Muscle of leg (tissue), 3 donors: ENCODE measurements at regions not wholly inside any gene's neighbourhood (a gene's known extent, or its start where the extent isn't known, plus 50 kb on each side); places are given as distances from the start of the nearest gene placed in this dataset.

Experiments
- DNase-seq: peaks from one replicate; pipeline ENCODE4 v3.0.0; 2013
- H3K27ac ChIP-seq: one replicate; pipeline ENCODE4 v1.5.1; 2013; ENCODE audit warnings: mild to moderate bottlenecking, low read length, control low read depth
- H3K27me3 ChIP-seq: one replicate; pipeline ENCODE4 v1.6.1; 2013; ENCODE audit warnings: low read length; ENCODE audit not compliant: control insufficient read depth, insufficient read depth
- H3K36me3 ChIP-seq: one replicate; pipeline ENCODE4 v1.6.1; 2013; ENCODE audit warnings: low read length; ENCODE audit not compliant: control insufficient read depth, insufficient read depth
- H3K4me1 ChIP-seq: one replicate; pipeline ENCODE4 v1.6.1; 2013; ENCODE audit warnings: low read length; ENCODE audit not compliant: control insufficient read depth, insufficient read depth
- H3K4me3 ChIP-seq: one replicate; pipeline ENCODE4 v1.5.1; 2013; ENCODE audit warnings: low read length, control low read depth
- H3K9me3 ChIP-seq: replicated peaks from 2 replicates; pipeline ENCODE4 v1.6.1; 2013; ENCODE audit warnings: low read depth, low read length; ENCODE audit not compliant: control insufficient read depth
- WGBS: methylation state at CpG from one replicate; pipeline ENCODE4 v1.1.5; 2013; ENCODE audit warnings: missing lambda C conversion rate; ENCODE audit not compliant: insufficient coverage; 5-methylcytosine and 5-hydroxymethylcytosine counted together

- no peak for DNase-seq
- no CpG with 5 or more reads among the region's 2 CpGs for WGBS
- Histone ChIP-seq H3K4me3 (no peak overlapping the region), H3K36me3 (no peaks in the 10 kb centered on the region), H3K9me3 (peaks cover 4% of the 10 kb centered on the region), H3K4me1 (no peaks in the 10 kb centered on the region), H3K27me3 (no peaks in the 10 kb centered on the region), H3K27ac (no peak overlapping the region)
Measured at GRCh38 chr14:98871796-98872195, 400.2 kb downstream of the BCL11B start.

GRCh38 chr14:98877065-98877464 lies 394.9 kb downstream of the BCL11B start:
- Histone ChIP-seq H3K27me3 (no peaks in the 10 kb centered on the region), H3K27ac (no peak overlapping the region), H3K4me3 (no peak overlapping the region), H3K9me3 (peaks cover 4% of the 10 kb centered on the region), H3K4me1 (no peaks in the 10 kb centered on the region), H3K36me3 (no peaks in the 10 kb centered on the region)
- WGBS: no CpG with 5 or more reads among the region's 1 CpG
- DNase-seq: no peak

GRCh38 chr14:98878282-98878681 lies 393.7 kb downstream of the BCL11B start:
- Histone ChIP-seq H3K36me3 (no peaks in the 10 kb centered on the region), H3K4me1 (no peaks in the 10 kb centered on the region), H3K27me3 (no peaks in the 10 kb centered on the region), H3K9me3 (peaks cover 4% of the 10 kb centered on the region), H3K4me3 (no peak overlapping the region), H3K27ac (no peak overlapping the region)
- 85% methylated on average over 1 of the region's 3 CpGs for WGBS
- no peak for DNase-seq

GRCh38 chr14:98886982-98887381 lies 385.0 kb downstream of the BCL11B start:
- Histone ChIP-seq H3K4me1 (no peaks in the 10 kb centered on the region), H3K4me3 (no peak overlapping the region), H3K36me3 (no peaks in the 10 kb centered on the region), H3K27me3 (peaks cover 3% of the 10 kb centered on the region), H3K27ac (no peak overlapping the region), H3K9me3 (no peaks in the 10 kb centered on the region)
- no peak for DNase-seq
- 79% methylated on average over 7 of the region's 8 CpGs for WGBS

- H3K27me3 ChIP-seq: peaks cover 3% of the 10 kb centered on the region
- no peaks in the 10 kb centered on the region for H3K36me3 ChIP-seq
- no CpG with 5 or more reads among the region's 3 CpGs for WGBS
- no peak for DNase-seq
- H3K9me3 ChIP-seq: no peaks in the 10 kb centered on the region
- H3K4me1 ChIP-seq: no peaks in the 10 kb centered on the region
- H3K4me3 ChIP-seq: no peak overlapping the region
- no peak overlapping the region for H3K27ac ChIP-seq
Measured at GRCh38 chr14:98888281-98888680, 383.7 kb downstream of the BCL11B start.

- 90% methylated on average over 7 of the region's 11 CpGs for WGBS
- Histone ChIP-seq H3K9me3 (no peaks in the 10 kb centered on the region), H3K27ac (no peak overlapping the region), H3K4me3 (no peak overlapping the region), H3K4me1 (no peaks in the 10 kb centered on the region), H3K27me3 (peaks cover 3% of the 10 kb centered on the region), H3K36me3 (no peaks in the 10 kb centered on the region)
- no peak for DNase-seq
Measured at GRCh38 chr14:98888927-98889835, 382.8 kb downstream of the BCL11B start.

- no peak for DNase-seq
- Histone ChIP-seq H3K27me3 (peaks cover 3% of the 10 kb centered on the region), H3K4me1 (no peaks in the 10 kb centered on the region), H3K4me3 (no peak overlapping the region), H3K9me3 (no peaks in the 10 kb centered on the region), H3K36me3 (no peaks in the 10 kb centered on the region), H3K27ac (no peak overlapping the region)
- 89% methylated on average over 8 of the region's 8 CpGs for WGBS
Measured at GRCh38 chr14:98889836-98890185, 382.2 kb downstream of the BCL11B start.

- no peak for DNase-seq
- Histone ChIP-seq H3K9me3 (no peaks in the 10 kb centered on the region), H3K27ac (no peak overlapping the region), H3K36me3 (no peaks in the 10 kb centered on the region), H3K4me3 (no peak overlapping the region), H3K27me3 (peaks cover 5% of the 10 kb centered on the region), H3K4me1 (no peaks in the 10 kb centered on the region)
- 29% methylated on average over 2 of the region's 13 CpGs for WGBS
Measured at GRCh38 chr14:98890556-98891340, 381.2 kb downstream of the BCL11B start.

- H3K36me3 ChIP-seq: no peaks in the 10 kb centered on the region
- H3K27me3 ChIP-seq: peaks cover 5% of the 10 kb centered on the region
- no peaks in the 10 kb centered on the region for H3K4me1 ChIP-seq
- no peaks in the 10 kb centered on the region for H3K9me3 ChIP-seq
- H3K4me3 ChIP-seq: no peak overlapping the region
- no peak overlapping the region for H3K27ac ChIP-seq
- no peak for DNase-seq
Measured at GRCh38 chr14:98893675-98894074, 378.3 kb downstream of the BCL11B start.

GRCh38 chr14:98894600-98894999 lies 377.4 kb downstream of the BCL11B start:
- Histone ChIP-seq H3K9me3 (no peaks in the 10 kb centered on the region), H3K27me3 (peaks cover 5% of the 10 kb centered on the region), H3K36me3 (no peaks in the 10 kb centered on the region), H3K4me1 (no peaks in the 10 kb centered on the region), H3K27ac (no peak overlapping the region), H3K4me3 (no peak overlapping the region)
- DNase-seq: no peak
- 70% methylated on average over 5 of the region's 5 CpGs for WGBS
